Heart left ventricle (tissue), 13 donors: ENCODE measurements at regions not wholly inside any gene's neighbourhood (a gene's known extent, or its start where the extent isn't known, plus 50 kb on each side); places are given as distances from the start of the nearest gene placed in this dataset.

Source experiments
- CTCF ChIP-seq, 12 donors: fragments of 200-600 bp; sonication (generic) in 4 of 12; IDR thresholded peaks; one replicate each; pipeline versions ENCODE4 v1.5.0 to v1.8.0; 2018 to 2022; ENCODE audit warnings: antibody characterized with exemption in 12 of 12, mild to moderate bottlenecking in 5 of 12
- POLR2A ChIP-seq, 2 donors: fragments of 450-650 bp; IDR thresholded peaks; one replicate each; pipeline ENCODE4 v1.6.1; 2017; ENCODE audit warnings: antibody characterized with exemption in 2 of 2, mild to moderate bottlenecking in 2 of 2, moderate library complexity in 2 of 2
- donor health status: ischemic (EF 13 %, LVEDD 7.1; RV severe dilation, severe dysfunction).
- donor health status: DM: no; HTN: yes; CAD: no.
- donor health status: DM: no; HTN: no; CAD: no.
- donor health status: ischemic (EF 25% LVEDD 6.9; RV normal size, moderate dysfunction).
- donor health status: ischemic (EF 25% LVEDD 5.7; RV mildly dilated, moderate dysfunction).
- donor health status: ischemic (EF 35%, LVEDD 5.7; RV mildly dilated, moderate dysfunction).
- donor health status: nonischemic (EF 11% LVEDD 7.7; RV severe dilation, severe dysfunction).
- donor health status: DM: yes; HTN: yes; CAD: no.
- donor health status: PGD.
- donor health status: ischemic (EF 29% LVEDD 5.4; RV normal size, mild dysfunction).
- donor health status: nonischemic (EF 23%, LVEDD 6.1; RV moderate dilation, normal function).

- TF ChIP-seq POLR2A (IDR thresholded peaks at IDR 0.05) (no peak), CTCF (IDR thresholded peaks at IDR 0.05) (no peak)
These were observed 128.5 kb downstream of the PTPRS start for GRCh38 chr19:5212101-5212500.
